ENCODE measurements at regions not wholly inside any gene's neighbourhood (a gene's known extent, or its start where the extent isn't known, plus 50 kb on each side); places are given as distances from the start of the nearest gene placed in this dataset.

- DNase-seq (ENCODE audit: low spot score) (no peak), ATAC-seq (ENCODE audit: low FRiP score) (no peak)
- TF ChIP-seq, protein P1, sequence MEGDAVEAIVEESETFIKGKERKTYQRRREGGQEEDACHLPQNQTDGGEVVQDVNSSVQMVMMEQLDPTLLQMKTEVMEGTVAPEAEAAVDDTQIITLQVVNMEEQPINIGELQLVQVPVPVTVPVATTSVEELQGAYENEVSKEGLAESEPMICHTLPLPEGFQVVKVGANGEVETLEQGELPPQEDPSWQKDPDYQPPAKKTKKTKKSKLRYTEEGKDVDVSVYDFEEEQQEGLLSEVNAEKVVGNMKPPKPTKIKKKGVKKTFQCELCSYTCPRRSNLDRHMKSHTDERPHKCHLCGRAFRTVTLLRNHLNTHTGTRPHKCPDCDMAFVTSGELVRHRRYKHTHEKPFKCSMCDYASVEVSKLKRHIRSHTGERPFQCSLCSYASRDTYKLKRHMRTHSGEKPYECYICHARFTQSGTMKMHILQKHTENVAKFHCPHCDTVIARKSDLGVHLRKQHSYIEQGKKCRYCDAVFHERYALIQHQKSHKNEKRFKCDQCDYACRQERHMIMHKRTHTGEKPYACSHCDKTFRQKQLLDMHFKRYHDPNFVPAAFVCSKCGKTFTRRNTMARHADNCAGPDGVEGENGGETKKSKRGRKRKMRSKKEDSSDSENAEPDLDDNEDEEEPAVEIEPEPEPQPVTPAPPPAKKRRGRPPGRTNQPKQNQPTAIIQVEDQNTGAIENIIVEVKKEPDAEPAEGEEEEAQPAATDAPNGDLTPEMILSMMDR (IDR thresholded peaks at IDR 0.05) = no peak
Observed at GRCh38 chr20:55058938-55059337, 583.5 kb downstream of the DOK5 start.

DNA sequence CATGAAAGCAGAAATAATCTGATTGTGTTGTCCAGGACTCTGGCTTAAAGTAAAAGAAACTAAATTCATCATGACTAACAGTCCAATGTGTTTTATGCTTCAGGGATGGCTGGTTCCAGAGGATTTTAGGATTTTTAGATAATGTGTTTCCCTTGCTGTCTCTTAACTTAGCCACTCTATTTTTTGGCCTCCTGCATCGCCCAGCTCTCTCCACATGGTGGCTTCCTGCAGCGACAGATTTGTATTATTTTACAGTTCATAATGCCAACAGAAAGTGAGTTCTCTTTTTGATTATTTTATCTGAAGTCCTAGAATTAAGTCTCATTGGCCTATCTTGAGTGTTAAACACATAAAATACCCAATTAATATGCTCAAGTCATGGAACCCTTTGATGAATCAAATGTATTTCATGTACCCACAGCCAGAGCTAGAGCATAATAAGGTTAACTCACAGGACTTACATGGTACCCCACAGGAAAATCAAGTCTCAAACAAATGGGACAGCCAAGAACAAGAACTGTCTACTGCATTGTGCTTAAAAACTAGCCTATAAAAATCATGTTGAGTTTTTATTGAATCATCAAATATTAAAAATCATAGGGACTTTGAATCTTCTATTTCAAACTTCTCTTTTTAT lies 582.5 kb downstream of the DOK5 start:
- TF ChIP-seq, protein P1 (IDR thresholded peaks at IDR 0.05) = no peak
- DNase-seq (ENCODE audit: low spot score) = no peak
- no peak for ATAC-seq (ENCODE audit: low FRiP score)

DNA sequence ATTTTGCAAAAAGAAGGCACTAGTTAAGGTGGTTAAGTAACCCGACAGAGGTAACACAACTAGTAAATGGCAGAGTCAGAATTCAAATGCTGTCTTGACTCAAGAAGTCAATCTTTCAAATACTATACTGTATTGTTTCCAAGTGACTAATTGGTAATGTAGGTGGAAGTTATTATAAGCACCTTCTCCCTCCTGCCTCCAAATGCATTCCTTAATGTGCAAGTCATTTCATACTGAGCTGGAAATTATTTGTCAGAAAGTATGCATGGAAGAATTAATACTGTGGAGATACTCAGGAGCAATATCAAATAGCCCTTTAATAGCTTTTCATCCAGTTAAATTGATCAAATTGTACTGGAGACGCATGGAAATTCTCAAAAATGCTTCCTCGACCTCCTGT lies 579.1 kb downstream of the DOK5 start:
- ATAC-seq (ENCODE audit: low FRiP score) (no peak), DNase-seq (ENCODE audit: low spot score) (no peak)
- TF ChIP-seq, protein P1 (IDR thresholded peaks at IDR 0.05) = no peak

DNA sequence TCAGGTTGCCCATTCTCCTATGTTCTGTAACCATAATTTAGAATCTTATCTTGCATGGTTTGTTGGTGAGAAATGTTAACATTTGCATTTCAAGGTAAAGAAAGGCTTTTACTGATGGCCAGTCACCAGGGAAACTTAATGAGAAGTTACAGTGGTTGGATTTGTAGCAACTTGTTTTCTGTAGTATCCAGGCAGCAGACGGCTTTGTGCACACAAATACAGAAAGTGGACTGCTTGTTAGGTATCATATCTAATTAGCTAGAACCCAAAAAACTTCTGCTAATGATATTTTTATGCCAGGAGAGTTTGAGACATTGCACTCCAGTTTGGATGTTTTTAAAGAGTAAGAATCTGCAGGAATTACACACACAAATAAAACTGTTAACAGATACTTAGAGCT lies 578.0 kb downstream of the DOK5 start:
- no peak for ATAC-seq (ENCODE audit: low FRiP score)
- no peak for DNase-seq (ENCODE audit: low spot score)
- TF ChIP-seq, protein P1 (IDR thresholded peaks at IDR 0.05) = no peak

GRCh38 chr20:55052459-55052858 lies 577.1 kb downstream of the DOK5 start:
- TF ChIP-seq, protein P1 (IDR thresholded peaks at IDR 0.05) = no peak
- DNase-seq (ENCODE audit: low spot score) = no peak
- ATAC-seq (ENCODE audit: low FRiP score) = no peak

GRCh38 chr20:55038684-55039083 lies 563.3 kb downstream of the DOK5 start:
- ATAC-seq (ENCODE audit: low FRiP score) = no peak
- TF ChIP-seq, protein P1 (IDR thresholded peaks at IDR 0.05) = no peak
- no peak for DNase-seq (ENCODE audit: low spot score)

- ATAC-seq (ENCODE audit: low FRiP score) (no peak), DNase-seq (ENCODE audit: low spot score) (no peak)
- TF ChIP-seq, protein P1 (IDR thresholded peaks at IDR 0.05) = no peak
Observed at GRCh38 chr20:55031971-55032370, 556.6 kb downstream of the DOK5 start.

All from omental fat pad (tissue), 3 donors.